ENCODE measurements at regions not wholly inside any gene's neighbourhood (a gene's known extent, or its start where the extent isn't known, plus 50 kb on each side); places are given as distances from the start of the nearest gene placed in this dataset.
A peak's percentile ranks its signal among the peaks of the same experiment; 100 is the strongest.

- Histone ChIP-seq H3K27ac (no peak overlapping the region), H3K4me3 (no peak overlapping the region), H3K9me3 (no peaks in the 10 kb centered on the region), H3K27me3 (no peaks in the 10 kb centered on the region), H3K4me1 (no peaks in the 10 kb centered on the region), H3K36me3 (no peaks in the 10 kb centered on the region)
- TF ChIP-seq POLR2AphosphoS5 (IDR thresholded peaks at IDR 0.05) (no peak), POLR2A (IDR thresholded peaks at IDR 0.05) (no peak), EP300 (IDR thresholded peaks at IDR 0.05) (no peak)
- TF ChIP-seq, protein P1, sequence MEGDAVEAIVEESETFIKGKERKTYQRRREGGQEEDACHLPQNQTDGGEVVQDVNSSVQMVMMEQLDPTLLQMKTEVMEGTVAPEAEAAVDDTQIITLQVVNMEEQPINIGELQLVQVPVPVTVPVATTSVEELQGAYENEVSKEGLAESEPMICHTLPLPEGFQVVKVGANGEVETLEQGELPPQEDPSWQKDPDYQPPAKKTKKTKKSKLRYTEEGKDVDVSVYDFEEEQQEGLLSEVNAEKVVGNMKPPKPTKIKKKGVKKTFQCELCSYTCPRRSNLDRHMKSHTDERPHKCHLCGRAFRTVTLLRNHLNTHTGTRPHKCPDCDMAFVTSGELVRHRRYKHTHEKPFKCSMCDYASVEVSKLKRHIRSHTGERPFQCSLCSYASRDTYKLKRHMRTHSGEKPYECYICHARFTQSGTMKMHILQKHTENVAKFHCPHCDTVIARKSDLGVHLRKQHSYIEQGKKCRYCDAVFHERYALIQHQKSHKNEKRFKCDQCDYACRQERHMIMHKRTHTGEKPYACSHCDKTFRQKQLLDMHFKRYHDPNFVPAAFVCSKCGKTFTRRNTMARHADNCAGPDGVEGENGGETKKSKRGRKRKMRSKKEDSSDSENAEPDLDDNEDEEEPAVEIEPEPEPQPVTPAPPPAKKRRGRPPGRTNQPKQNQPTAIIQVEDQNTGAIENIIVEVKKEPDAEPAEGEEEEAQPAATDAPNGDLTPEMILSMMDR (IDR thresholded peaks at IDR 0.05), result no peak
- DNase-seq, result no peak
- ATAC-seq (ENCODE audit: low FRiP score in 2 of 2), result no peak
- WGBS, 2 donors, result 86% methylated on average over 5 of the region's 5 CpGs
These were observed 392.8 kb downstream of the SLITRK6 start for GRCh38 chr13:85406269-85406975.

DNA sequence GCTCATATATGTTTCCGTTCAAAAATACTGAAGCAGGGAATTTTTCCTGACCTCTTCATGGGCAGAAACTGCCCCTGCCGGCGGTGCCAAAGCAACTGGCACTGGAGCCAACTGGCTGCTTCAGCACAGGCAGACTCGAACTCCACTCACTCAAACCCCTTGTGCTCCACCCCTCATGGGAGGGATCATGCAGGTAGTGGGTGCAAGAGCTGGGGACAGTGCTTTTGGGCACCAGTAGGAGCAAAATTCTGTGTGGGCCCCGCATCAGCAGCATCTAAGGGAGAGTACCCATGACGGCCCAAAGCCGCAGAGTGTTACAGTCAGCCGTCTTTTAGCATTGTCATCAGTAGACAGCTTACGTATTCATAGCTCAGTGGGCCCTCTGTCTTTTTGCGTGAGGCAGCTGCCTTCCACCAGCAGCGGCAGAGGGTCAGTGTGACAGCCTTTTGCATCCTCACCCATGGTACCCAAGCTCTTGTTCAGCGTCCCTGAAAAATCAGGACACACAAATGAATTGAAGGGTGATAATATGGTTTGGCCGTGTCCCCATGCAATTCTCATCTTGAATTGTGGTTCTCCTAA lies 393.8 kb downstream of the SLITRK6 start:
- ATAC-seq (ENCODE audit: low FRiP score in 2 of 2), result no peak
- Histone ChIP-seq H3K36me3 (no peaks in the 10 kb centered on the region), H3K27ac (no peak overlapping the region), H3K4me1 (no peaks in the 10 kb centered on the region), H3K27me3 (no peaks in the 10 kb centered on the region), H3K9me3 (no peaks in the 10 kb centered on the region), H3K4me3 (no peak overlapping the region)
- 90 to 98% methylated on average over 8 to 13 of the region's 13 CpGs for WGBS, 2 donors
- peak in 1 of 2 donors; percentile 26 for DNase-seq
- TF ChIP-seq POLR2A (IDR thresholded peaks at IDR 0.05) (no peak), EP300 (IDR thresholded peaks at IDR 0.05) (no peak)

DNA sequence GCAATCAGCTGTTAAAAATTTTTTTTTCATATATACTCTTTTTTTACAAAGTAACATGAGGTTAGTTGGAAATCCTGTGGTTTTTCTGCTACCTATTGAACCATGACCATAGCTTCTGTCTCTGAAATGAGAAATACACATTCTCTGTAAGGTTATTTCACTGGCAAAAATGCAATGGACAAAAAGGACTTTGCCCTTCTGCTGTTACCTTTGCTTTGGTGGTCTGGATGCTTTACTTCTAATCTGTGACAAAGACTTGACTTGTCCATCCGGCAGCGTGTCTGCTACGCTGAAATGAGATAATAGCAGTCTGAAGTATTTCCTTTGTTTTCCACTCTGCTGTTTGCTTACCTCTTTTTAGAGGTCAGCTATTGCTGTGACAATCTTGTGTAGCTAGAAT lies 412.8 kb downstream of the SLITRK6 start:
- no peak for TF ChIP-seq POLR2AphosphoS5 (IDR thresholded peaks at IDR 0.05)
- TF ChIP-seq, protein P1 (IDR thresholded peaks at IDR 0.05), result no peak
- TF ChIP-seq EP300 (IDR thresholded peaks at IDR 0.05), result no peak
- no peak for TF ChIP-seq POLR2A (IDR thresholded peaks at IDR 0.05)
- Histone ChIP-seq H3K9me3 (no peaks in the 10 kb centered on the region), H3K27ac (no peak overlapping the region), H3K27me3 (no peaks in the 10 kb centered on the region), H3K4me3 (no peak overlapping the region), H3K36me3 (no peaks in the 10 kb centered on the region), H3K4me1 (no peaks in the 10 kb centered on the region)
- no peak for ATAC-seq (ENCODE audit: low FRiP score in 2 of 2)
- no peak for DNase-seq
- 44 to 49% methylated on average over 3 of the region's 3 CpGs for WGBS, 2 donors

GRCh38 chr13:85383291-85383690 lies 415.9 kb downstream of the SLITRK6 start:
- Histone ChIP-seq H3K36me3 (no peaks in the 10 kb centered on the region), H3K9me3 (no peaks in the 10 kb centered on the region), H3K27ac (no peak overlapping the region), H3K4me3 (no peak overlapping the region), H3K27me3 (no peaks in the 10 kb centered on the region), H3K4me1 (no peaks in the 10 kb centered on the region)
- WGBS, 2 donors, result 95 to 100% methylated on average over 1 of the region's 1 CpG
- ATAC-seq (ENCODE audit: low FRiP score in 2 of 2) (no peak), DNase-seq (no peak)
- TF ChIP-seq POLR2AphosphoS5 (IDR thresholded peaks at IDR 0.05) (no peak), EP300 (IDR thresholded peaks at IDR 0.05) (no peak), POLR2A (IDR thresholded peaks at IDR 0.05) (no peak)
- TF ChIP-seq, protein P1 (IDR thresholded peaks at IDR 0.05), result no peak

DNA sequence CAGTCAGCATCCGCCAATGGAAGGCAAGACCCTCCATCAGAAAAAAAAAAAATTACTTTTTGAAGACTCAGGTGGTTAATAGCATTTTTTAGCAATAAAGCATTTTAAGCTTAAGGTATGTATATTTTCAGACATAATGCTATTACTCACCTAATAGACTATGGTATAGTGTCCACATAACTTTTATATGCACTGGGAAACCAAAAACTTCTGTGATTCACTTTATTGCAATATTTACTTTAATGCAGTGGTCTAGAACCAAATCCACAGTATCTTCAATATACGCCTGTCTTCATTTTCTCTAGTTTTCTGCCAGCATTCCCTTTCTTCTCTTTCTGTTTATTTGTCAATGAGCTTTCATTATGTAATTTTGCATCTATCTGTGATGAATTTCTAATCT lies 418.1 kb downstream of the SLITRK6 start:
- 93 to 94% methylated on average over 2 of the region's 2 CpGs for WGBS, 2 donors
- Histone ChIP-seq H3K4me3 (no peak overlapping the region), H3K36me3 (no peaks in the 10 kb centered on the region), H3K9me3 (no peaks in the 10 kb centered on the region), H3K27me3 (no peaks in the 10 kb centered on the region), H3K27ac (no peak overlapping the region), H3K4me1 (no peaks in the 10 kb centered on the region)
- TF ChIP-seq EP300 (IDR thresholded peaks at IDR 0.05), result no peak
- TF ChIP-seq, protein P1 (IDR thresholded peaks at IDR 0.05), result no peak
- no peak for TF ChIP-seq POLR2A (IDR thresholded peaks at IDR 0.05)
- TF ChIP-seq POLR2AphosphoS5 (IDR thresholded peaks at IDR 0.05), result no peak
- DNase-seq (no peak), ATAC-seq (ENCODE audit: low FRiP score in 2 of 2) (no peak)

Data from upper lobe of left lung (tissue), 6 donors.